SK-N-SH treated with all-trans-retinoic acid at 6 μM for 48 hours (cell line): ENCODE measurements at regions not wholly inside any gene's neighbourhood (a gene's known extent, or its start where the extent isn't known, plus 50 kb on each side); places are given as distances from the start of the nearest gene placed in this dataset.

ENCODE experiments used
- ARNTL ChIP-seq: fragments of 450-650 bp; formaldehyde crosslinking; IDR thresholded peaks from 2 replicates; pipeline ENCODE4 v1.5.0; 2020; ENCODE audit warnings: low read depth, mild to moderate bottlenecking, moderate library complexity, borderline replicate concordance
- ISL1 ChIP-seq: fragments of 250-450 bp; sonication (Bioruptor Pico); IDR thresholded peaks from 2 replicates; pipeline ENCODE4 v2.1.2; 2022; ENCODE audit warnings: mild to moderate bottlenecking, moderate library complexity
- PATZ1 ChIP-seq: fragments of 250-450 bp; sonication (Bioruptor Pico); IDR thresholded peaks from 2 replicates; pipeline ENCODE4 v1.8.0; 2020; ENCODE audit warnings: mild to moderate bottlenecking, moderate library complexity, borderline replicate concordance
- POU6F1 ChIP-seq: fragments of 250-450 bp; sonication (Bioruptor Pico); IDR thresholded peaks from 2 replicates; pipeline ENCODE4 v1.8.0; 2021; ENCODE audit warnings: low read depth, mild to moderate bottlenecking, moderate library complexity, borderline replicate concordance
- PPARA ChIP-seq: fragments of 250-450 bp; sonication (Bioruptor Pico); IDR thresholded peaks from 2 replicates; pipeline ENCODE4 v1.5.0; 2020; ENCODE audit warnings: mild to moderate bottlenecking, borderline replicate concordance
- SNAI2 ChIP-seq: fragments of 250-450 bp; sonication (Bioruptor Pico); IDR thresholded peaks from 2 replicates; pipeline ENCODE4 v1.5.0; 2020; ENCODE audit warnings: mild to moderate bottlenecking, moderate library complexity
- ZFP3 ChIP-seq: fragments of 250-450 bp; sonication (Bioruptor Pico); IDR thresholded peaks from 2 replicates; pipeline ENCODE4 v1.5.0; 2020; ENCODE audit warnings: mild to moderate bottlenecking, moderate library complexity
- ZNF70 ChIP-seq: fragments of 450-650 bp; formaldehyde crosslinking; IDR thresholded peaks from 2 replicates; pipeline ENCODE4 v1.5.0; 2020; ENCODE audit warnings: mild to moderate bottlenecking, moderate library complexity

- TF ChIP-seq PATZ1 (CRISPR knock-in tag): no peak
- TF ChIP-seq ARNTL (CRISPR knock-in tag): no peak
- no peak for TF ChIP-seq ZFP3
- TF ChIP-seq ZNF70 (CRISPR knock-in tag): no peak
- no peak for TF ChIP-seq SNAI2
- no peak for TF ChIP-seq PPARA (CRISPR knock-in tag)
- TF ChIP-seq POU6F1 (CRISPR knock-in tag): no peak
- TF ChIP-seq ISL1: no peak
These were observed 167.9 kb upstream of the ZFP42 start for GRCh38 chr4:187827631-187828030.
